GM21717 (cell line): ENCODE measurements at regions not wholly inside any gene's neighbourhood (a gene's known extent, or its start where the extent isn't known, plus 50 kb on each side); places are given as distances from the start of the nearest gene placed in this dataset.

Experiments used
- ATAC-seq: cut with Tn5 transposase; IDR thresholded peaks from one replicate; pipeline ENCODE4 v1.9.1; 2021; ENCODE audit warnings: mild to moderate bottlenecking, moderate library complexity; ENCODE audit not compliant: unreplicated experiment

- ATAC-seq: no peak
Measured at GRCh38 chr17:72588961-72589360, 468.1 kb downstream of the SOX9 start.

- no peak for ATAC-seq
Measured at GRCh38 chr17:72590382-72590781, 469.6 kb downstream of the SOX9 start.

GRCh38 chr17:72590882-72591281 is 470.1 kb downstream of the SOX9 start:
- no peak for ATAC-seq

GRCh38 chr17:72591289-72592241 is 470.7 kb downstream of the SOX9 start:
- no peak for ATAC-seq

- ATAC-seq: no peak
Measured at GRCh38 chr17:72592242-72592966, 471.6 kb downstream of the SOX9 start.

GRCh38 chr17:72592967-72593325 is 472.1 kb downstream of the SOX9 start:
- ATAC-seq: no peak

GRCh38 chr17:72594248-72594647 is 473.4 kb downstream of the SOX9 start:
- ATAC-seq: no peak
